Neural progenitor cell (in vitro differentiated cells): ENCODE measurements at regions not wholly inside any gene's neighbourhood (a gene's known extent, or its start where the extent isn't known, plus 50 kb on each side); places are given as distances from the start of the nearest gene placed in this dataset.

Experiments
- CTCF ChIP-seq: fragments of 200-600 bp; sonication (generic); IDR thresholded peaks from 2 replicates; pipeline ENCODE4 v1.5.1; 2017; ENCODE audit warnings: antibody characterized with exemption, mild to moderate bottlenecking
- EZH2 ChIP-seq: fragments of 200-600 bp; sonication (generic); IDR thresholded peaks from 2 replicates; pipeline ENCODE4 v1.6.1; 2017; ENCODE audit warnings: antibody characterized with exemption, mild to moderate bottlenecking, moderate library complexity
- EZH2phosphoT487 ChIP-seq: fragments of 200-600 bp; sonication (generic); IDR thresholded peaks from 2 replicates; pipeline ENCODE4 v1.6.1; 2017; ENCODE audit warnings: antibody characterized with exemption

- no peak for TF ChIP-seq EZH2
- no peak for TF ChIP-seq CTCF
- TF ChIP-seq EZH2phosphoT487: no peak
Measured at GRCh38 chr2:19287324-19287723, 71.1 kb downstream of the OSR1 start.
